ENCODE measurements at regions not wholly inside any gene's neighbourhood (a gene's known extent, or its start where the extent isn't known, plus 50 kb on each side); places are given as distances from the start of the nearest gene placed in this dataset.

- ATAC-seq (no peak), DNase-seq (no peak)
- Histone ChIP-seq H3K9ac (ENCODE audit: low read length) (no peak overlapping the region), H3K4me3 (ENCODE audit: low read length) (no peak overlapping the region), H3K36me3 (ENCODE audit: low read depth, low read length) (no peaks in the 10 kb centered on the region), H3K4me1 (ENCODE audit: insufficient read depth, low read length) (no peaks in the 10 kb centered on the region), H3K9me3 (ENCODE audit: low read length) (no peaks in the 10 kb centered on the region), H3K27me3 (ENCODE audit: low read length) (no peaks in the 10 kb centered on the region), H3K27ac (ENCODE audit: low read length) (no peak overlapping the region), H3F3A (ENCODE audit: low read length, unreplicated experiment) (no peaks in the 10 kb centered on the region), H3K9me2 (replicated peaks; ENCODE audit: low read length) (no peaks in the 10 kb centered on the region), H4K20me1 (ENCODE audit: low read length) (no peaks in the 10 kb centered on the region), H3K4me2 (ENCODE audit: low read length) (no peak overlapping the region), H2AFZ (ENCODE audit: low read length) (no peak overlapping the region), H3K79me2 (ENCODE audit: low read length) (no peaks in the 10 kb centered on the region)
- BruUV-seq (replicated peaks), result no TSS peak
- CTCF ChIA-PET, result no interaction called here
- TF ChIP-seq EZH2phosphoT487 (IDR thresholded peaks at IDR 0.05; ENCODE audit: borderline replicate concordance, low read length) (no peak), CTCF (conservative IDR thresholded peaks at IDR 0.05; ENCODE audit: low read depth, low read length) (no peak), EZH2 (IDR thresholded peaks at IDR 0.05; ENCODE audit: low read length, unreplicated experiment) (no peak)
- intact Hi-C loops (cut with micrococcal nuclease), result no loop called here
- POLR2A ChIA-PET (ENCODE audit: unreplicated experiment), result no interaction called here
Measured at GRCh38 chr13:68938639-68939038, 1169.0 kb upstream of the ATXN8OS start.

GRCh38 chr13:68929075-68929745 is 1178.4 kb upstream of the ATXN8OS start:
- H3K9me2 ChIP-seq (replicated peaks; ENCODE audit: low read length), result no peaks in the 10 kb centered on the region
- ChIA-PET POLR2A (ENCODE audit: unreplicated experiment) (no interaction called here), CTCF (no interaction called here)
- no peak overlapping the region for H3K9ac ChIP-seq (ENCODE audit: low read length)
- DNase-seq (peak; percentile 1), ATAC-seq (no peak)
- no peaks in the 10 kb centered on the region for H3K36me3 ChIP-seq (ENCODE audit: low read depth, low read length)
- BruUV-seq (replicated peaks), result no TSS peak
- intact Hi-C loops (cut with micrococcal nuclease), result loop anchor here (5.0 to 10.0 kb wide), 4 partner anchors 184 to 572 kb away; no protein-coding TSS in a partner anchor
- no peak overlapping the region for H3K4me3 ChIP-seq (ENCODE audit: low read length)
- no peaks in the 10 kb centered on the region for H3K27me3 ChIP-seq (ENCODE audit: low read length)
- no peak overlapping the region for H3K4me2 ChIP-seq (ENCODE audit: low read length)
- H3K27ac ChIP-seq (ENCODE audit: low read length), result no peak overlapping the region
- TF ChIP-seq EZH2 (IDR thresholded peaks at IDR 0.05; ENCODE audit: low read length, unreplicated experiment) (no peak), EZH2phosphoT487 (IDR thresholded peaks at IDR 0.05; ENCODE audit: borderline replicate concordance, low read length) (no peak), CTCF (conservative IDR thresholded peaks at IDR 0.05; ENCODE audit: low read depth, low read length) (no peak)
- H3K9me3 ChIP-seq (ENCODE audit: low read length), result no peaks in the 10 kb centered on the region
- no peaks in the 10 kb centered on the region for H3K4me1 ChIP-seq (ENCODE audit: insufficient read depth, low read length)
- no peaks in the 10 kb centered on the region for H3K79me2 ChIP-seq (ENCODE audit: low read length)
- no peak overlapping the region for H2AFZ ChIP-seq (ENCODE audit: low read length)
- H3F3A ChIP-seq (ENCODE audit: low read length, unreplicated experiment), result no peaks in the 10 kb centered on the region
- H4K20me1 ChIP-seq (ENCODE audit: low read length), result no peaks in the 10 kb centered on the region

- H4K20me1 ChIP-seq (ENCODE audit: low read length), result no peaks in the 10 kb centered on the region
Measured at GRCh38 chr13:68927387-68928026, 1180.1 kb upstream of the ATXN8OS start.

More at GRCh38 chr13:68927387-68928026, 1180.1 kb upstream of the ATXN8OS start:
- ATAC-seq (peak; percentile 84), DNase-seq (peak; percentile 60)
- Histone ChIP-seq H3F3A (ENCODE audit: low read length, unreplicated experiment) (no peaks in the 10 kb centered on the region), H3K9me2 (replicated peaks; ENCODE audit: low read length) (no peaks in the 10 kb centered on the region), H3K4me2 (ENCODE audit: low read length) (no peak overlapping the region), H3K27me3 (ENCODE audit: low read length) (no peaks in the 10 kb centered on the region), H3K9ac (ENCODE audit: low read length) (no peak overlapping the region), H3K79me2 (ENCODE audit: low read length) (no peaks in the 10 kb centered on the region), H3K27ac (ENCODE audit: low read length) (no peak overlapping the region), H3K4me3 (ENCODE audit: low read length) (no peak overlapping the region), H3K4me1 (ENCODE audit: insufficient read depth, low read length) (no peaks in the 10 kb centered on the region), H2AFZ (ENCODE audit: low read length) (no peak overlapping the region), H3K9me3 (ENCODE audit: low read length) (no peaks in the 10 kb centered on the region), H3K36me3 (ENCODE audit: low read depth, low read length) (no peaks in the 10 kb centered on the region)
- BruUV-seq (replicated peaks), result no TSS peak
- TF ChIP-seq CTCF (conservative IDR thresholded peaks at IDR 0.05; ENCODE audit: low read depth, low read length), result peak; percentile 65
- TF ChIP-seq EZH2phosphoT487 (IDR thresholded peaks at IDR 0.05; ENCODE audit: borderline replicate concordance, low read length), result no peak
- no peak for TF ChIP-seq EZH2 (IDR thresholded peaks at IDR 0.05; ENCODE audit: low read length, unreplicated experiment)
- POLR2A ChIA-PET (ENCODE audit: unreplicated experiment), result no interaction called here
- CTCF ChIA-PET, result interaction anchor here (0.6 to 1.3 kb wide), 5 partner anchors 117 to 1797 kb away, joined by 3 to 18 read pairs (median 5); no protein-coding TSS in a partner anchor
- intact Hi-C loops (cut with micrococcal nuclease), result loop anchor here (1.0 to 10.0 kb wide), 6 partner anchors 117 to 623 kb away; no protein-coding TSS in a partner anchor

All from PC-3 (cell line).